HG03469 (cell line): ENCODE measurements at regions not wholly inside any gene's neighbourhood (a gene's known extent, or its start where the extent isn't known, plus 50 kb on each side); places are given as distances from the start of the nearest gene placed in this dataset.

ENCODE experiments used
- ATAC-seq: cut with Tn5 transposase; IDR thresholded peaks from one replicate; pipeline ENCODE4 v1.9.1; 2021; ENCODE audit warnings: mild to moderate bottlenecking, moderate library complexity, moderate number of reproducible peaks; ENCODE audit not compliant: unreplicated experiment

DNA sequence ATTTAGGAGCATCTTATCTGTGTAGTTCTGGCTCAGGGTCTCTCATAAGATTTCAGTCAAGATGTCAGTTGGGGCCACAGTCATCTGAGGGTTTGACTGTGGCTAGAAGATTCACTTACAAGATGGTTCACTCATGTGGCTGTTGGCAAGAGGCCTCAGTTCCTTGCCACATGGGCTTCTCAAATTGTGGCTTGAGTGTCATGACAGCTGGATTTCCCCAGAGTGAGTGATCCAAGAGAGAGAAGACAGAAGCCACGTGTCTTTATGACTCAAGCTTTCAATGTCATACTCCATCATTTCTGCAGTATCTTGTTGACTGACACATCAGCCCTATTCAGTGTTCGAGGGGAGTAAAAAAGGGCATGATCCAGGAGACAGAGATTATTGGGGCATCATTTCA is 131.3 kb upstream of the AP1S2 start:
- ATAC-seq = no peak

DNA sequence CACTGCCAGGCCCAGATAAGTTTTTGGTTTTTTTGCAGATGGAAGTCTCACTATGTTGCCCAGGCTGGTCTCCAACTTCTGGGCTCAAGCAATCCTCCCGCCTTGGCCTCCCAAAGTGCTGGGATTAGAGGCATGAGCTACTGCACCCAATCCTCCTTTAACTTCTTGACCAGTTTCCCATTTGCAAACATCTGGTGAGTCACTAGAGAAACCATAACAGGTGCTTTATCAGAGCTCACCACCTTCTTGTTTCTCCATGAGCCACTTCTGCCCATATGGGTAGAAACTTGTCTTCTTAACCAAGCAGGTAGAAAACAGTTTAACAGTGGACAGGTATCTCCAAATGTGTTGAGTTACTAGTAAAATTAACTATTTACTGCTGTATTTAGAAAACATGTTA is 128.4 kb upstream of the AP1S2 start:
- ATAC-seq = no peak

DNA sequence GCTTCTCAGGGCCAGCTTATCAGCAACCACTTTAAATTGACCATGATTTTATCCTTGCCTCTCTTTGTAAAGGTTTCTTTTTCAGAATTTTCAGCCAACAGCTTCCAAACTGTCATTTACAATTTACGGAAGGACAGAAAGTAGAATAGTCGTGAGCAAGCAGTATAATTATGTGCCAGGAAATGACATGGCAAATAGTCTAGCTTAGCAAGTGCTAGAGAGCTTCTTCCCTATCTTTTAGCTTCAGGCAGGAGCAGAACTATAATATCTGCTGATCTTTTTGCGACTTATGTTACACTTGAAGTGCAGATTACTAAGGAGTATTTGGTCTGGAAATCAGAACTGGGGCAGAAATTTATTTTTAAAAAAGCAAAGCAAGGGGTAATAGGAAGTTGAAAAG is 123.0 kb upstream of the AP1S2 start:
- no peak for ATAC-seq

DNA sequence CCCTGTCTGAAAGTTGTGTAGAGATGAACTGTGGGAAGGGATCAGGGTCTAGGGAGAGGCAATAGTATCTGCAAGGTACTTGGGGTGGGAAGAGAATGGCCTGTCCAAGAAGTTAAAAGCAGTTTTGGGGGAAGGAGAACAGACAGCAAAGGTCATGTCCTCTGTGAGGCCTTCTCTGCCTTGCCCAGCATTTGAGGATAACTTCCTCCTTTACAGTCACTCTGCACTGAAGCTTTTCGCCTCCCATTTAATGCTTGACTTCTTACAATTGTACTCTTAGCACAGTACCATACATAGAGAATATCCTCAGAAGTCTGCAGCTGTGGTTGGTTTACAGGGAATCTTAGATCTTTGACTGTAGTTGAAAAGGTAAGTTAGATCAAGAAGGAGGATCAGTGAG is 121.8 kb upstream of the AP1S2 start:
- ATAC-seq = no peak

DNA sequence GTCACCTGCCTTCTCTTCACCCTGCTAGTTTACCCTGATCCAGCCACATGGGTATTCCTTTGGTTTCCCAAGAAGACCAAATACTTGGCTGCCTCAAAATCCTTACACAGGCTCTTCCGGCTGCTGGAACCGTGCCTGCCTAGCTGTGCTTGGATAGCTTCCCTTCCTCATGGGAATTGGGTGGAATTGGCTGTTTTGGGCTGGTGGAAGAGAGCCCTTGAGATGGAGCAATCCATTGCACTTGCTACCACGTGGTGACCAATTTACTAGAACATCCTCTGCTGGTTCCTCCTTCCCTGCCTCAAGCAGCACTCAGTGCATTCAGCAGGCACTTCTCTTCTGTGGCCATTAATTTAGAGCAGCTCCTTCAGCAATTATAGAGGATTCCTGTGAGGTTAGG is 119.3 kb upstream of the AP1S2 start:
- ATAC-seq = no peak

DNA sequence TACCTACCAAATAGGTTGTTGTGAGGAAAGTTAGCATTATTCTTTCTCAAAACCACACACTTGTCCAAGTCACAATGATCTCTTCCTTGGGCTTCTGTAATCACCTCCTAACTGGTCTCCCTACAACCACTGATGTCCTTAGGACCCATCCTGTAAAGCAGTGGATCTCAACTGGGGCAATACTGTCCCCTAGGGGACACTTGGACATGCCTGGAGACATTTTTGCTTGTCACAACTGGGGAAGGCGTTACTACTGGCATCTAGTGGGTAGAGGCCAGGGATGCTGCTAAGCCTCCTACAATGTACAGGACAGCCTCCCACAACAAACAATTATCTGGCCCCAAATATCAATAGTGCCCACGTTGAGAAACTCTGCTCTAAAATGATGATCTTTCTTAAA is 118.7 kb upstream of the AP1S2 start:
- ATAC-seq = no peak

DNA sequence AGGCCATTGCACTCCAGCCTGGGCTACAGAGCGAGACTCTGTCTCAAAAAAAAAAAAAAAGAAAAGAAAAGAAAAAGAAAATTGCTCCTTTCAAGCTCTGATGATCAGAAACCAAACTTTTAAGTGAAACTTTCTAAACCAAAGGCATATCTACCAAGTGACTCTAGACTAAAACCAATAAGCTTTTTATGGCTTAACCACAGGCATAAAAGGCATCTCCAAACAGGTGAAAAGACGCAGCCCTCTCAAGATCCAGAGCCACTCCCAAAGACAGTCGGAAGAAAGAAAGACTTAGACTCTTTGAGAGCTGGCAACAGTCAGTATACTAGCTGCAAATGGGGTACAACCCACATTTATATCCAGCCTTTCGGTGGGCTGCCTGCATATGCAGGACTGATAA is 117.1 kb upstream of the AP1S2 start:
- no peak for ATAC-seq

DNA sequence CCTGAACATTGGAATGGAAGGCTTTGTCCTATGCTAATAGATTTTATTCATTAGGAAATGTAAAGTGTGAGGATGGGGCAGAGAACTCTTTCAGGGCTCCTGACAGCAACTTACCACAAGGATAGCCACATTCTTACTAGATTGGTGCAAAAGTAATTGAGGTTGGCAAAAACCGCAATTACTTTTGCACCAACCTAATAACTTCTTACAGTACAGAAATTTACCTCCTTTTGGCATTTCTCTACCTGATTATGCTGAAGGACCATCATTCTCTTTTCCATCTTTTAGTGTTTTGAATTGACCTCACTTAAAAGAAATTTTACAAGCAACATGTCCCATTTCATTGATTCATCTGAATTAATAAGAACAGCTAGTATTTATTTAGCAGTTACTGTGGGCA is 109.2 kb upstream of the AP1S2 start:
- no peak for ATAC-seq

DNA sequence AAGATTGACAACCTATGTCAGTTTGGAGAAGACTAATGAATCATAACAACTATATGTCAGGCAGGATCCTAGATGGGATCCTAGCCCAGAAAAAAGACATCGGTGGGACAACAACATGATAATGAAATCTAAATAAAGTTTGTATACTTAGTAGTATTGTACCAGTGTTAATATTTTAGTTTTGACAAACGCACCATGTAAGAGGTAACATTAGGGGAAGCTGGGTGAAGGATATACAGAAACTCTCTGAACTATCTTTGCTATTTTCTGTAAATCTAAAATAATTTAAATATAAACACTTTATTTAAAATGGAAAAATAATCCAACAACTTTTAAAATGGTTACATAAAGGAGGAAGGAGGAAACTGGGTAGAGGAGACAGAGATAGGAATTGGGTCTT is 105.6 kb upstream of the AP1S2 start:
- ATAC-seq = no peak

DNA sequence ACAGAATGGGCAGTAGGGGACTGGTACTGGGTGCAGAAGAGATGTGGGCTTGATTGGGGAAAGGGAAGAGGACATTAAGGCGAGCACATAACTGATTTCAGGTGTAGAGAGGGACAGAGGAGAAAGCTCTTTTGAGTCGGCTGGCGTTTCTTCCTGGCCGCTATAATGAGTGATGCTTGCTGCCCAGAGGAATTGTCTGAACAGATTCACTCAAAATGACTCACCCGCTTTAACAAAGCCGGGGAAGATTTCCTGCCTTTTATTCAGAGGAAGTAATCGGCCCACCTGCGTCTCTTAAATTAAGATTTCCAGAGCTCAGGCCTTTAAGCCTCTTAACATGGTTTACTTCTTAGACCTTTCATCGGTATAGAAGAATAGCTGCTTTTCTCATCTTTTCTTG is 102.1 kb upstream of the AP1S2 start:
- ATAC-seq = no peak

DNA sequence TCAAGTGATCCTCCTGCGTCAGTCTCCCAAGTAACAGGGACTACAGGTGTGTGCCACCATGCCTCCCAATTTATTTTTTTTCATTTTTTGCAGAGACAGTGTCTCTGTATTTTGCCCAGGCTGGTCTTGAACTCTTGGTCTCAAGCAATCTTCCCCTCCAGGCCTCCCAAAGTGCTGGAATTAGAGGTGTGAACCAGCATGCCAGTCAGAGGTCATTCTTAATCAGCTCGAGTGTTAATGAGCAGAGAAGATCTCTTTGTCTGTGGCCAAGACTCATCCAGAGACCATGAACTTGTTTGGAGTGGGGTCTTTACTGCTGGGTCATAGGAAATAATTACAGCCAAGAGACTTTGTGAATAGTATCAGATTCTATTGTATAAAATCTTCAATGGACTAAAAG is 99.2 kb upstream of the AP1S2 start:
- no peak for ATAC-seq

DNA sequence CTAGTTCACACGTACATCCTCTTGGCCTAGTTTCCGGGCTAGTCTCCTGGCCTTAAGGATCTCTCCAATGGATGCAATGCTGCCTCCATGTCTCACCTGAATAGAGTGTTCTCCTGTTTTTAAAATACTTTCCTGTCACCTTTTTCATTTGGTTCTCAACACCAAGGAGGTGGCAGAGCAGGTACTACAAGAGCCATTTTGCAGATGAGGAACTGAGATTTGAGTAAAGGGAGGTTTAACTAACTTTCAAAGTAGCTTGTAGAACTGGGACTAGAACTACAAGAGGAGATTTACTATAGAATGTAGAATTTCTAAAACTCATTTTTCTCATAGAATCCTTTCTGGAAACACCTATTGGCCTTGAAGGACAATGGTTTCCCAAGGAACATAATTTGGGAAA is 97.6 kb upstream of the AP1S2 start:
- ATAC-seq = no peak

DNA sequence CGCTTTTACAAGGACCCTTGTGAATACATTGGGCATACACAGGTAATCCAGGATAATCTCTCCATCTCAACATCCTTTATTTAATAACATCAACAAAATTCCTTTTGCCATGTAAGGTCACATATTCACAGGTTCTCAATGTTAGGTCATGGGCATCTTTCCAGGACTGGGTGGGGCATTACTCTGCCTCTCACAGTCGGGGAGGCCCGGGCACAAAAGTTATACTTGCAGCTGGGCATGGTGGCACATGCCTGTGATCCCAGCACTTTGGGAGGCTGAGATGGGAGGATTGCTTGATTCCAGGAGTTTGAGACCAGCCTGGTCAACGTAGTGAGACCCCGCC is 93.7 kb upstream of the AP1S2 start:
- no peak for ATAC-seq

DNA sequence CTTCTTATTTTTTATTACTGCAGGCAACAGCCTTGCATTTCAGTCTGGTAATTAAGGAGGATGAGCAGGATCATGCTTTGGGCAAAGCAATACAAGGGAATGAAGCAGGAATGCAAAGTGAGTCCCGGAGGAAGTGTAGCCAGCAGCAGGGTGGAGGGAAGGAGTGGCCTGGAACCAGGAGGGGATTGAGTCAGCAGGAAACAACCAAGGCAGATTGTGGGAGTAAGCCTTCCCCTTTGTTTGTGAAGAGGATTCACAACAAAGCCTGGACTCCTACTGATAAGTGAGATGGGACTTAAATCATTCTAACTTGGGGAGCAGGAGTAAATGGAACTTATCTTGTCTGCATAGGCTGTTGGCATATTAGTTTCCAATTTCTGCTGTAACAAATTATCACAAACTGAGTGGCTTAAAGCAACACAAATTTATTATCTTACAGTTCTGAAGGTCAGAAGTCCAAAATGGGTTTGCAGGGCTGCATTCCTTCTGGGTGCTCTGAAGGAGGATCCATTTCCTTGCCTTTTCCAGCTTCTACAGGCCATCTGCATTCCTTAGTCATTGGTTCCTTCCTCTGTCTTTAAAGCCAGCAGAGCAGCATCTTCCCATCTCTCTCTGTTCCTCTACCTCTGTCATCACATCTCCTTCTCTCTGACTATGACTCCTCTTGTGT is 93.2 kb upstream of the AP1S2 start:
- no peak for ATAC-seq

DNA sequence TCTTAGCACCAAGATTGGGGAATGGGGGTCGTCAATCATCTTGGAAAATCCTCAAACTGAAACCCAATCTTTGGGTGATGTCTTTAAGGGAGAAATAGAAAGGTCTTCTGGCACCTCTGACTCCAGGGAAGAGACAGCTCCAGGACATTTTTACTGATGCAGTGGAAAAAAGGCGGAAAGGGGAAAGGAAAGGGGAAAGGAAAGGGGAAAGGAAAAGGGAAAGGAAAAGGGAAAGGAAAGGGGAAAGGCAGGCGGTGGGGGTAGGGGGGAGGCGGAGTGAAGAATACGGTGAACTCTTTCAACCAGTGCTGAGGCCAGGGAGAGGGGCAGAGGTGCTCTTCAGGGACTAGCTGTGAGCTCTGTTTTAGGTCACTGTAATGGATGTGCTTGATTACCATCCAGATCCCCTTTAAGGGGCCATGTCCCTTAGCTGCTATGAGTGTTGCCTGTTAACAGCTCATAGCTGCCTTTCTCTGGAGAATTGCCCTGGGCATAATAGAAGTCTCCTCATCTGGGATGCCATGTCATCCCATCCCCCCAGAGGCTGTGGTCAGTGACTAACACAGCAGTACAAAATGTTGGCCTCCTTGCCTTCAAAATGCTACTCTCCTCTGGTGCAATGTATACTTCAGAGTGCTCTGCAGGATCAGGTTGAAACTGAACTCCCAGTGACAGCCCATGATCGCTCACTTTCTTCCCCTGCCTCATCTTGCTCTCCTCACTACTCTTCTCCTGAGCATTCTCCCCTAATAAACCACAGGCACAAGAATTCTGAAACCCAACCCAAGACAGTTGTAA is 92.4 kb upstream of the AP1S2 start:
- ATAC-seq = no peak

DNA sequence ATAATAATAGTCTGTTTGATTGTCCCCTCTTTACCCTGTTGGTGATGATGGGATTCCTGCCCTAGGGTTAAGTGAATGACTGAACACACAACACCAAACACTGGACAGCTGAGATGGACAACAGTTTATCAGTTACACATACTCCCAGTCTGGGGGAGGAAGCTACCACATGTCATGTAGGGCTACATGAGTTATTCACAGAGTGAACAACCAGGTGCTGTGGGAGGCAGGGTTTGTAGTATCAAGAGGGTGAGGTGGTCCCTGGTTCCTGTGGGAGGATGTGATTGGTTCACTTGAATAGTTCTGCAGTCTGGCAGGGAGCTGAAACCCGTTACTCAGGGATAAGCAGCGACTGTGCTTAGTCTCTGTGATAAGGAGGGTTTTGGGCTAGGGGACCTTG is 88.8 kb upstream of the AP1S2 start:
- ATAC-seq = no peak

DNA sequence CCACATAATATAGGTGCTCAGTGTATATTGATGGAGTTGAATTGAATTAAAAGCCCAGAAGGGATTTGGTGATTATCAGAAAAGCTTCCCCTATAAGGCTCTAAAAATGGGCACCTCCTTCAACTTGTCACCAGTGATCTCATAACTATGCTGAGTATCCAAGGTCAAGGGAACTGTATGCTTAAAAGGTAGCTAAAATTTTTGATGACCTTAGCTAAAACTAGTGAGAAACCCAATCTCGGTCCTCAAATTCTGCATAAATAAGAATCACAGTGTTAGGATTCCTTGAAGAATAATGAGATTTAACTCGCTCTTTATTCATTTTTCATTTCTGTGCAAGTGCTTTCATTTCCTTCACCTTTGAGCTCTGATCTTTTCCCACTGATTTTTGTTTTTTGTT is 87.7 kb upstream of the AP1S2 start:
- no peak for ATAC-seq

DNA sequence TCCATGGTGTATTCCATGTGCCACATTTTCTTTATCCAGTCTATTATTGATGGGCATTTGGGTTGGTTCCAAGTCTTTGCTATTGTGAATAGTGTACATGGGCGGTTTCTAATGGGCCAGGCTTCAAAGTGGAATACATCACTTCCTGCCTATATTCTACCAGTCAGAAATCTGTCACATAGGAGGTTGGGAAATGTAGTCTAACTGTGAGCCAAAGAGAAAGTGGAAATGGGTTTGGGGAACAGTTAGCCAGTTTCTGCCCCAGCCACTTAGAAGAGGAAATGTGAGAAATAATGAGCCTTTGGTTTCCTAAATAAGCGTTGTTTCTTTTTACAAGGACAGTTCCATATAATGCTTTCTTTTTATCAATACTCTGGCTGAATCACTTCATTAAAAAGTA is 85.1 kb upstream of the AP1S2 start:
- no peak for ATAC-seq

DNA sequence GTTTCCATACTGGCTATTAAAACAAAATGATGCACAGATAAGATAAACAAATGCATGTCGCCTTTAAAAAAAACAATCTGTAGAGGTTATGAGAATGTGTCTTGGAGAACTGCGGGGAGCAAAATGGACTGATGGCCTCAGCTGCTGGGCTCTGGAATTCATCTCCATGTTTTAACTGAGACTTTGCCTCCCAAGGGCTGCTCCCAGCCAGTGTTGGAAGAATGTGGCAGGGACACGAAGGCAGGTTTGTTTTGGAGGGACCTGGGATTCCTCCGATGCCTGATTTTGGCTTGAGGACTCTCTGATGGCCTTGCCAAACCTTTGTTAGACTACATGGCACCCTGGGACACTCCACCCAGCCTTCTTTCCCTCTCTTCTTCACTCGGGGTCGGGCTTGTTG is 83.5 kb upstream of the AP1S2 start:
- ATAC-seq = no peak

DNA sequence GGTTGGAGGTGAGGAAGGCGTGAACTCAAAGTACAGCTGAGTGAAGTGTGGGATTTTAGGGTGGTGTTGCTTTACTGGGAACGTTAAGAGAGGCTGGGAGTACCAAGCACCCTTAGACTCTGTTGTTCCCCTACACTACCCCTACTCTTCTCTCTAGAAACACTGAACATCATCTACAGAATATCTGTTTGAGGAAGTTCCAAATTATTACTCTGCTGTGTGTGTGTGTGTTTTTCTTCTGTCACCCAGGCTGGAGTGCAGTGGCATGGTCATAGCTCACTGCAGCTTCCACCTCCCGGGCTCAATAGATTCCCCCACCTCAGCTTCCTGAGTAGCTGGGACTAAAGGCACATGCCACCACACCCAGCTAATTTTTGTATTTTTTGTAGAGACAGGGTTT is 76.7 kb upstream of the AP1S2 start:
- no peak for ATAC-seq

DNA sequence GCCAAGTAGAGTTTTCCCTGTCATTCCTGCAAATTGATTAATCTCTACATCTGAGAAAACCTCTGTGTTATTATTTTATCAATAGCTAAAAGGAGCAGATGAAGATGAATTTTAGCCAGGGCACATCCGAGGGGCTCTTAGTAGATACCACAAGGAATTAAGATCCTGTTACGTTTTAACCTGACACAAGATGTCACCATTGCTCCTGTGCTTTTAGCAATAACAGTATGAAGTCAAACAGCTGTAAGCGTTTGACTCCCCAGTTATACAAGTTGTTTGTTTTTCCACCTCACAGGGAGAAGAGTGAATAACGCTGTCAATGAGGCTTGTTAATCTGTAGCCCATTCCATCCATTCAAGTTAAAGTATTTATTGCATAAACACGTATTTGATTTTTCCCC is 76.0 kb upstream of the AP1S2 start:
- no peak for ATAC-seq

DNA sequence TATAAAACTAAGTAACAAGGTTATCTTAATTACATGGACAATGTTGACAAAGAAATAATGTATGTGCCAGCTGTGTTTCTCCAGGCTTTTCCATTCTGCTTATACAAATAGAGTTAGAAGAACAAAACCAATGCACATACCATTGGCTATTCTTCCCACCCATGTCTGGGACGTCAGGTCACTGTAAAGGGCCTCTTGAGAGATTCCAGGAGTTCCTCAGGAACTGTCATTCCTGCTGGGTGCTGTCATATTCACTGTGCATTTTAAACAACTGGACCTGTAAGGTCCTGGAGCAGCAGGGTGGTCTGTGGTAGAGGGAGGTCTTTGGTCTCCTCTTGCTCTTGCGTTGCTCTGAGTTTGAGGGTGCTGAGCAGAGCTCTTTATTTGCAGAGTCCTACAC is 74.6 kb upstream of the AP1S2 start:
- no peak for ATAC-seq

DNA sequence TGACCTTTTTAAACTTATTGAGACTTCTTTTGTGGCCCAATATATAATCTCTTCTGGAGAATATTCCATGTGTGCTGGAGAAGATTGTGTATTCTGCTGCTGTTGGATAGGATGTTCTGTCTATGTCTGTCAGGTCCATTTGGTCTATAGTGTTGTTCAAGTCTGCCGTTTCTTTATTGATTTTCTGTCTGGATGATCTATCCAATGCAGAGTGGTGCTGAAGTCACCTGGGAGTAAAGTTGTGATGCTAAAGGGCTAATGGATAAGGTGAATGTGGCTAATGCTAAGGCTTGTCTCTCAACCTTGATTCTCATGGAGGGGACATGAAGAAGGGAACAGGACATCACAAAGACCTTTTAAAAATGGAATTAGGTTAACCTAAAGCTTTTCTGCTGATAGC is 72.0 kb upstream of the AP1S2 start:
- ATAC-seq = no peak
